ENCODE measurements at regions not wholly inside any gene's neighbourhood (a gene's known extent, or its start where the extent isn't known, plus 50 kb on each side); places are given as distances from the start of the nearest gene placed in this dataset.
"Not testable (repeated sequence)": the region's sequence is repeated elsewhere in the genome, so short reads cannot be mapped to it uniquely, and the experiment has no call there.

DNA sequence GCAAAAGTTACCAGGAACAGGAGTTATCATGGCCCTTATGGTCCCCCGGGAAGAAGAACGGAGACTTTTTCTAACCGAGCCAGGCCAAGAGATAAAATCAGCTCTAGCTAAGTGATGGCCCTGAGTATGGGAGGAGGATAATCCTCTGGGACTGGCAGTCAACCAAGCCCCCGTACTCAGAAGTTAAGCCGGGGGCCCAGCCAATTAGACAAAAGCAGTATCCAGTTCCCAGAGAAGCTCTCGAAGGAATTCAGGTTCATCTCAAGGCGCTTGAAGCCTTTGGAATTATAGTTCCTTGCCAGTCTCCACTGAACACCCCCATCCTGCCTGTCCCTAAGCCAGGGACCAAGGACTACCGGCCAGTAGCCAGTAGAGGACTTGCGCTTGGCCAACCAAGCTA, 365.3 kb upstream of the TCF4 start:
- no peak for DNase-seq (ENCODE audit: low spot score)

- DNase-seq (ENCODE audit: low spot score): not testable (repeated sequence)
These were observed 363.7 kb upstream of the TCF4 start for GRCh38 chr18:55951738-55952137.

- DNase-seq (ENCODE audit: low spot score): no peak
These were observed 362.6 kb upstream of the TCF4 start for GRCh38 chr18:55950379-55951166.

- DNase-seq (ENCODE audit: low spot score): no peak
These were observed 346.8 kb upstream of the TCF4 start for GRCh38 chr18:55934821-55935220.

GRCh38 chr18:55932675-55933074, 344.7 kb upstream of the TCF4 start:
- DNase-seq (ENCODE audit: low spot score): peak; percentile 8

DNA sequence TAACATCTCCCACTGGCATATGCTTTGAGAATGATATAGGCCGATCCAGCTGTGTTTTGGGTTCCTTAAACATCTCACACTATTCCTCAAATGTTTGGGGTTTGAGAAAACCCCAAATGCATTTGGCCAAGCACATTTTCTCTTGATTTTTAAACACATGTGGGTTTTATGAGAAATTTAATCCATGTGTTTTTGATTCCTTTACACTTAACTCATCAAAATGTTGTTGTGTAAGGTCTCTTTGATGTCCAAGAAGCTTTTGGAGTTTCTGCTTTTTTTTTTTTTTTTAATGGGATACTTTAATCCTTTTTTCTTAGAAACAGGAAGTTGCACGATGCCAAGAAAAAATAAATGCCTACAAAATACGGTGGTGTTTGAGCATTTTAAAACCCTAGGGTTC, 339.8 kb upstream of the TCF4 start:
- DNase-seq (ENCODE audit: low spot score): no peak

DNA sequence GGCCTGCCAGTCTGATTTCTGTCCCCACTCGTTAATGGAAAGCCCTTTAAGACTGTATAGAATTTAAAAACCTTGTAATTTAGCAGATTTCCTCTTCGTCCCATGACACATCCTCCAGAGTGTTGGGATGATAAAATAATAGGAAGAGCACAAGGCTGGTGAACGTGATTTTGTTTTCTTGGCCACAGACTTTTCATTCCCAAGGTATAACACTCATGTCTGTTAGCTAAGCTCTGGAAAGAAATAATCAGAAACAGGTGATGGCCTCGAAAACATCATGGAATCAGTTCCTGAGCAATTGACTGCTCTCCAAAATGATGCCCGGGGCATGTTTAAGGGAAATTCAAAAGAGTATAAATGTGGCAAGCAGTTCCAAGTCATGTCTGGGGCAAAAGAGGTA, 337.8 kb upstream of the TCF4 start:
- DNase-seq (ENCODE audit: low spot score): no peak

DNA sequence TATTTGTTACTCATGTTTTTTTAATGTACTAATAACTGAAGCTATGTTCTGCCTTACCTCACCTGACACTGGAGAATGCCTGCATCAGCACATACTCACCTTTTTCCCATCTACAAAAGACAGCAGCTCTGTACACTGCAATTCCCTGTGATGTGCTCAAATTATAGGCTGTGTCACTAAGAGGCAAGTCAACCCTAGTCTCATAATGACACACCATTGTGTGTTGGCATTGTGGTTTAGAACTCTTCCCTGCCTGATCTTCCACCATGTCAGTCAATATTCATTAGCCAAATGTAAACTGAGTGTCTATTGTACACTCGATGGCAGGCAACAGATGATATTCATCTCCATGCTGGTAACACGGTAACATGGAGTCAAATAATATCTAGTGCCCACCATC, 332.1 kb upstream of the TCF4 start:
- DNase-seq (ENCODE audit: low spot score): no peak

GRCh38 chr18:55918444-55918843, 330.5 kb upstream of the TCF4 start:
- no peak for DNase-seq (ENCODE audit: low spot score)

GRCh38 chr18:55912919-55913318, 324.9 kb upstream of the TCF4 start:
- no peak for DNase-seq (ENCODE audit: low spot score)

DNA sequence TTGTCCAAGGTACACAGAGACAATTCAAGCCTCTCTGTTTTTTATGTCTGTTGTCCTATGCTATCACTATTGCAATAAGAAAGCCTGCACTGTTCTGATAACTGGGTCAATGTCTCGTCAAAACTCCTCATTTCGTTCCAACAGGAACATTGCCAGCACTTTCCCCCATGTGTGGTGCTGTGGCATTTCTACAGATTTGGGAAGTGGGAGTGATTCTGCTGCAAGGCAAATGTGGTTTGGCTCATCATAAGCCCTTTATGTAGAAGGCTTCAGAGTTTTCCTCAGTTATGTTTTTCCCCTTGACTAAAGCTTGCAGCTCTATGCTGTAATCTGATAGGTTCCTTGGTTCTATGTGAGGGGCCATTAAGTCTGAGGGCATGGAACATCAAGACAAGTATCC, 324.1 kb upstream of the TCF4 start:
- no peak for DNase-seq (ENCODE audit: low spot score)

- DNase-seq (ENCODE audit: low spot score): no peak
These were observed 322.3 kb upstream of the TCF4 start for GRCh38 chr18:55910296-55910695.

DNA sequence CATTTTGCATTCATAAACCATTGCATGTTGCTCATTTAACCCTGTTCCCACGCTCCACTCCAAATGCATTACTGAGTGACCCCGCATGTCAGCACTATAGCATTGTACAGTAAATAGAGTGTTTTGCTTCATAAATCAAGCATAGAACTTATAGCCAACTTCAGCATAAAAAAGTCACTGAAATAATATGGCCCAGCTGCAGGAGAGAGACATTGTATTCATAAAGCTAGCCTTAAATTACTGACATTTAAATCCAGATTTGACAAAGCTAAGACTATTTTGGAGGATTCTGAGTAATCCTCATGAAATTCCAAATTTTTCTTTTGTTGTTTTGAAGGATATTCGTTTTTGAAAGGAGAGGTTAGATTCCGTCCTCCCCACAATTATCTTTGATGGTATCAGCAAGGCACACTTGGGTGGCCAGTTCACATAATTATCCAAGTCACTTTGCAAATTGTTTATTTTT, 320.9 kb upstream of the TCF4 start:
- no peak for DNase-seq (ENCODE audit: low spot score)

DNA sequence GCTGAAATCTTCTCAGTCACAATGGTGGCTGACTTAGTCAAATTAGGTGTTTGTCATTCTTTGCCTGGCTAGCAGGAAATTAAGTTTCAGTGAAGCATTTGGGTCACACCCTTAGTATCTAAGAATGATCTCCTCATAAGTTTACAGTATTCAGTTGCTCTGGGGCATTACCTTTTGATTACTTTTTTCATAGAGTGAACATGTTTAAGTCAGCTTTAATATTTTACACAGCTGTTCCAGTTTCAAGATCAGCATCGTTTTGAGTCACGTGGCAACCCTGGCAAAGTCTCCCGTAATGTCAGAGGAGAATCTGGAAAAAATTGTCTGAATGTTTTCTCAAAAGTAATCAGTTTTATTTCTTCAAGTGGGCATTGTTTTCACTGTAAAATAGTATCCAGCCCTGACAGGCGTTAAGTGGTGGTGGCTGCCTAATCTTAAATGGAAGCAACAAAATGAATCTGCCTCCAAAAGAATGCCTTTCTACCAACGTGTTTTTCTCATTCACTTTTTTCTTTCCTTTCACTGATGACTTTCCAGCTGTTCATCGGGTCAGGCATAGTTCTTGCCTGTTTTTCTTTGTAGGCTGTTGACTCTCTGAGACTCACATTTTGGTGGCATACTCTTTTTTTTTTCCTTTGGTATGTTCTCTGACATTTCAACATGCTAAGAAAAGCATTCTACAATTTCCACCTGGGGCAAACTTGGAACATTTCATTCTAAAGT, 319.6 kb upstream of the TCF4 start:
- DNase-seq (ENCODE audit: low spot score): no peak

- DNase-seq (ENCODE audit: low spot score): no peak
These were observed 318.5 kb upstream of the TCF4 start for GRCh38 chr18:55906536-55906935.

DNA sequence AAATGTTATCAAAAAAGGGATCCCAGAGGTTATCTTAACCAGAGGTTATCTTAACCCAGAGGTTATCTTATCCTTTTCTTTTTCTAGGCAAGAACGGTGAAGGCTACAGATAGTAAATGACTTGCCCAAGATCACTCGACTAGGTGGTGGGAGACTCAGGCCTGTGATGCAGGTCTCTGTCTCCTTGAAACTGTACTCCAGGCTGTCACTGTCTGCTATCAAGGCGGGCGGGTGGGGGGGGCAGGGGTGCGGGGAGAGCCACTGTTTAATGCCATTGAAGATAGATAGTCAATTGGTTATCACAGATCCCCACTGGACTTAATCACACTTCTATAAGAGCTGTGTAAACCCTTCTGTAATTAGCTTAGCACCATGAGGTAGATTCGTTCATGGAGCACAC, 315.9 kb upstream of the TCF4 start:
- DNase-seq (ENCODE audit: low spot score): no peak

DNA sequence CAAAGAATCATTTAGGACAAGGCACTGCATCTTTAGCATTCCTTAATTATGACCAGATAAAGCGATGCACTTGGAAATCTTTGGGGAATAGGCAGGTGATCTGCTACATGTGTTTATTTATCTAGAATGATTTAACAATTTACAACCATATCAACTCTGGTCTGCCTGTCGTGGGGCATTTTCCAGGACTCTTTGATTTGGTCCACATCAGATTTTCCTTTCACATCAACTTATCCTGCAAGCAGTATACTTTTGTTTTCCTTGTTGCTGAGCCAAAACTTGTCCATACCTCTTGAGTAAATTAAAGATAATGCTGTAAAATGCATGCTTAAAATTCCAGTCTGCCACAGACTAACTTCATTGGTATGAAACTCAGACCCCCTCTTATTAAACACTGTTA, 312.4 kb upstream of the TCF4 start:
- DNase-seq (ENCODE audit: low spot score): no peak

DNA sequence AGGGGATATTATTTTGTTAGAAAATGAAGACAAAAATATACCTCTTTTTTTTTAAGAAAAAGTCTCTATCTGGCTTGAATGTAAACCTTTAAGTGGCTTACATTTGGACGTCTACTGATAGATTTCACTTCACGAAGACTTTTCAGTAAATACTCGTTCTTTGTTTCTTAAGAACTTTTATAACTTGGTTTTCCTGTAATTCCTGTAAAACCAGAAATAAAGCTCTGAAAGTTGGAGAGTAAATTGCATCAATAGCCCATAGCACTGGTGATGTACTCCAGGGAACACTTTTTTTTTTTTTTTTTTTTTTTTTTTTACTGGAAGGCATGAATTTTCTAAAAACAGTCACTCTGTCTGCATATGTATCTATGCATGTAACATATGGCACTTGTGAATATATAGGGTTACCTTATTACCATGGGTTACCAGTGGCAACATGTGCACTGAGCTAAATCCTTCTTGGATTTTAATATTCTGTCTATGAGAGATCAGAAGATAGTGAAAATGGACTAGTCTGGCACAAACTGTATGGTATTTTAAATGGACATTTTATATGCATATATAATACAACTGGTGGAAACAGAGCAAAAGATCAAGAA, 309.2 kb upstream of the TCF4 start:
- DNase-seq (ENCODE audit: low spot score): no peak

DNA sequence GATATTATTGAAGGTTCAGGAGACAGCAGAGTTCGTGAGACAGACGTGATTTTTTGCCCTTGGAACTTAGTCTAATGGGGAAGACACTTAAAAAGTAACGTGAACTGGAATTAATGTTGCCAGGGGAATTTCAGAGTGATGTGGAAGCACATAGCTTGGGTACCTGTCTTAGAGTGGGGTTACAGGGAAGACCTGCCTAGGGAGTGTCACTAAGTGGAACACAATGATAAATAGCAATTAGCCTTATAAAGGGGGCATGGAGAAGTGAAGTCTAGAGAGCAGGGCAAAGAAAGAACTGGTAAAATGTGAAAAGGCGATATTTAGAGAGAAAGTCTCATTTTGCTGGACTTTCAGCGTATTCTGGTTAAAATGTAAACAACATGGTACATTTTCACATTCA, 306.0 kb upstream of the TCF4 start:
- DNase-seq (ENCODE audit: low spot score): no peak

GRCh38 chr18:55892862-55893813, 305.1 kb upstream of the TCF4 start:
- not testable (repeated sequence) for DNase-seq (ENCODE audit: low spot score)

DNA sequence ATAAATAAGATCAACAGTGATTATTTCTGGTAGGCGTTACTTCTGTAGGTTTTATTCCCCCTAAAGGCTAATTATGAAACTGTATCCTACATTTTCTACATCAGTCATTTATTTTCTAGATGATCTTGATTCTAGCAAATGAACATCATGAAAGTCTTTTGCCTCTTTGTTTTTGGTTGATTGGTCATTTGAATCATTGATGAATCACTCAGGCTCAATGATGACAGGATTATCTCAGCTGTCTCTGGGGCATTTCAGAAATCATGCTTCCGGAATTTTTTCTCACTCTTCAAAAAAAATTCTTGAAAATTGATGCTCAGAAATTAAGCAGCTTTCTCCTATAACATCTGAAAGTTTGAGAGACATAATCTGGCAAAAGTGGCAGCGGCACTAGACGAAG, 298.9 kb upstream of the TCF4 start:
- DNase-seq (ENCODE audit: low spot score): no peak

GRCh38 chr18:55884498-55884897, 296.5 kb upstream of the TCF4 start:
- no peak for DNase-seq (ENCODE audit: low spot score)

Data from HuH-7.5 (cell line).